Calu3 (cell line): ENCODE measurements at regions not wholly inside any gene's neighbourhood (a gene's known extent, or its start where the extent isn't known, plus 50 kb on each side); places are given as distances from the start of the nearest gene placed in this dataset.

Source experiments
- BruUV-seq: library from RNA; stranded (reverse); fragments of 400-500 nt; replicated peaks from 2 replicates; lab custom pipeline; 2021; lab: Mats Ljungman, UMichigan
- CTCF ChIA-PET: fragments of 300-600 bp; sonication (Branson Sonifier 250); formaldehyde crosslinking; loops from one replicate; lab custom pipeline; 2022; ENCODE audit warnings: antibody characterized with exemption; lab: Charles Lee
- DNase-seq: peaks from one replicate; pipeline ENCODE4 v3.0.0; 2022
- H3K27ac Mint-ChIP-seq: one replicate; pipeline ENCODE4 v1.8.0; 2022; ENCODE audit warnings: mixed read lengths; ENCODE audit not compliant: unreplicated experiment
- H3K27me3 Mint-ChIP-seq: one replicate; pipeline ENCODE4 v1.8.0; 2022; ENCODE audit warnings: mixed read lengths; ENCODE audit not compliant: unreplicated experiment
- H3K36me3 Mint-ChIP-seq: one replicate; pipeline ENCODE4 v1.8.0; 2022; ENCODE audit warnings: mild to moderate bottlenecking, moderate library complexity, mixed read lengths; ENCODE audit not compliant: insufficient read depth, unreplicated experiment
- H3K4me1 Mint-ChIP-seq: one replicate; pipeline ENCODE4 v1.8.0; 2022; ENCODE audit warnings: mild to moderate bottlenecking, low read depth, mixed read lengths; ENCODE audit not compliant: unreplicated experiment
- H3K4me3 Mint-ChIP-seq: one replicate; pipeline ENCODE4 v1.8.0; 2022; ENCODE audit warnings: mild to moderate bottlenecking, low read depth, moderate library complexity, mixed read lengths; ENCODE audit not compliant: unreplicated experiment
- H3K9me3 Mint-ChIP-seq: one replicate; pipeline ENCODE4 v1.8.0; 2022; ENCODE audit warnings: low read depth, mixed read lengths; ENCODE audit not compliant: unreplicated experiment
- intact Hi-C: fragments of 100-400 bp; cut with micrococcal nuclease; formaldehyde crosslinking; loops from one replicate; pipeline ENCODE4 v1.10.0; 2022; ENCODE audit not compliant: unreplicated experiment
- TF ChIP-seq, protein P1 (sequence below): fragments of 200-600 bp; IDR thresholded peaks from one replicate; pipeline ENCODE4 v1.8.0; 2022; ENCODE audit warnings: antibody characterized with exemption; ENCODE audit not compliant: unreplicated experiment

DNA sequence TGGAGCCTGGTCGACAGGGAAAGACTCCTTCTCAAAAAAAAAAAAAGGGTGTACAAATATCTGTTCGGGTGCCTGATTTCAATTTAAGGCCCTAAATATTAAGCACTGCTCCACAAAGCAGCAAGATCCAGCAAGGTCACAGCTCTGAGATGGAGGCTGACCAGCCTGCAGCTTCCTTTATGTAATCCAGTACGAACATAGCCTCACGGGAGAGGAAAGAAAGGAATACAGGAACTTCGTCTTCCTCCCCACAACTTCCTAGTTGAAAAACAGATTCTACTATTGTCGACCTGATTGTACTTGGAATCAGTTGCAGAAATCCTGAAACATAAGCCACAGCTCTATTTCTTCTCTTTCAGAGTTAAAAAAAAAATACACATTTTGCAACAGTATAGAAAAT is 53.5 kb upstream of the TBC1D9 start:
- CTCF ChIA-PET, result no interaction called here
- Mint-ChIP-seq H3K36me3 (no peaks in the 10 kb centered on the region), H3K27me3 (peaks cover 66% of the 10 kb centered on the region), H3K27ac (no peak overlapping the region), H3K9me3 (no peaks in the 10 kb centered on the region), H3K4me3 (no peak overlapping the region), H3K4me1 (no peaks in the 10 kb centered on the region)
- intact Hi-C loops, result no loop called here
- TF ChIP-seq, protein P1, sequence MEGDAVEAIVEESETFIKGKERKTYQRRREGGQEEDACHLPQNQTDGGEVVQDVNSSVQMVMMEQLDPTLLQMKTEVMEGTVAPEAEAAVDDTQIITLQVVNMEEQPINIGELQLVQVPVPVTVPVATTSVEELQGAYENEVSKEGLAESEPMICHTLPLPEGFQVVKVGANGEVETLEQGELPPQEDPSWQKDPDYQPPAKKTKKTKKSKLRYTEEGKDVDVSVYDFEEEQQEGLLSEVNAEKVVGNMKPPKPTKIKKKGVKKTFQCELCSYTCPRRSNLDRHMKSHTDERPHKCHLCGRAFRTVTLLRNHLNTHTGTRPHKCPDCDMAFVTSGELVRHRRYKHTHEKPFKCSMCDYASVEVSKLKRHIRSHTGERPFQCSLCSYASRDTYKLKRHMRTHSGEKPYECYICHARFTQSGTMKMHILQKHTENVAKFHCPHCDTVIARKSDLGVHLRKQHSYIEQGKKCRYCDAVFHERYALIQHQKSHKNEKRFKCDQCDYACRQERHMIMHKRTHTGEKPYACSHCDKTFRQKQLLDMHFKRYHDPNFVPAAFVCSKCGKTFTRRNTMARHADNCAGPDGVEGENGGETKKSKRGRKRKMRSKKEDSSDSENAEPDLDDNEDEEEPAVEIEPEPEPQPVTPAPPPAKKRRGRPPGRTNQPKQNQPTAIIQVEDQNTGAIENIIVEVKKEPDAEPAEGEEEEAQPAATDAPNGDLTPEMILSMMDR, result no peak
- DNase-seq, result no peak
- BruUV-seq, result no TSS peak

DNA sequence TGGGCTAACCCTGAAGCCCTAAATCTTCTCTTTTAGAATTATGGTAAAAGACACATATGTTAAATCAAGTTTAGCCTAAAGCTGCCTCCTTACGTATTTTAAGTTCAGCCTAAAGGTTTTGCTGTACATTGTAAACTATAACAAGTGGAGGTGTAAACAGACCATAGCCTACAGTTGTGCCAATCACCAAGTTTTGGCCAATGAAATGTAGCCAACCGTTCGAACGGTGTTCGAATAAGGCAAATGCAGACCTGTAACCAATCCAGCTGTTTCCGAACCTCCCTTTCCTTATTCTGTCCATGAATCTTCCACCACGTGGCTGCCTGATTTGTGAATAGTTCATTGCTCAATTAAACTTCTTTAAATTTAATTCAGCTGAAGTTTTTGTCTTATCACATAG is 52.1 kb upstream of the TBC1D9 start:
- TF ChIP-seq, protein P1, result no peak
- no peaks in the 10 kb centered on the region for H3K36me3 Mint-ChIP-seq
- intact Hi-C loops, result no loop called here
- no peak for DNase-seq
- H3K4me1 Mint-ChIP-seq, result no peaks in the 10 kb centered on the region
- H3K27ac Mint-ChIP-seq, result no peak overlapping the region
- peaks cover 66% of the 10 kb centered on the region for H3K27me3 Mint-ChIP-seq
- CTCF ChIA-PET, result interaction anchor here (0.7 kb wide), 1 partner anchor 24 kb away, joined by 3 read pairs; no protein-coding TSS in a partner anchor
- BruUV-seq, result no TSS peak
- H3K4me3 Mint-ChIP-seq, result no peak overlapping the region
- H3K9me3 Mint-ChIP-seq, result no peaks in the 10 kb centered on the region

GRCh38 chr4:140807491-140808252 is 51.5 kb upstream of the TBC1D9 start:
- no peak overlapping the region for H3K27ac Mint-ChIP-seq
- CTCF ChIA-PET, result no interaction called here
- no peak for DNase-seq
- H3K27me3 Mint-ChIP-seq, result peaks cover 66% of the 10 kb centered on the region
- H3K4me1 Mint-ChIP-seq, result no peaks in the 10 kb centered on the region
- TF ChIP-seq, protein P1, result no peak
- intact Hi-C loops, result no loop called here
- H3K9me3 Mint-ChIP-seq, result no peaks in the 10 kb centered on the region
- H3K4me3 Mint-ChIP-seq, result no peak overlapping the region
- BruUV-seq, result no TSS peak
- H3K36me3 Mint-ChIP-seq, result no peaks in the 10 kb centered on the region

- Mint-ChIP-seq H3K27me3 (peaks cover 53% of the 10 kb centered on the region), H3K4me3 (no peak overlapping the region), H3K36me3 (no peaks in the 10 kb centered on the region), H3K27ac (no peak overlapping the region), H3K9me3 (no peaks in the 10 kb centered on the region), H3K4me1 (no peaks in the 10 kb centered on the region)
- no peak for DNase-seq
- CTCF ChIA-PET, result no interaction called here
- intact Hi-C loops, result no loop called here
- TF ChIP-seq, protein P1, result no peak
- BruUV-seq, result no TSS peak
Observed at GRCh38 chr4:140806163-140806562, 50.0 kb upstream of the TBC1D9 start.
